OCI-LY3 (cell line): ENCODE measurements at regions not wholly inside any gene's neighbourhood (a gene's known extent, or its start where the extent isn't known, plus 50 kb on each side); places are given as distances from the start of the nearest gene placed in this dataset.

Experiments
- EZH2phosphoT487 ChIP-seq: fragments of 200-600 bp; shearing (Covaris generic); IDR thresholded peaks from 2 replicates; pipeline ENCODE4 v1.6.1; 2018; ENCODE audit warnings: antibody characterized with exemption, mixed run types, low read depth
- TF ChIP-seq, protein P1 (sequence below): fragments of 200-600, 300-600 bp; sonication (generic); IDR thresholded peaks from 2 replicates; pipeline ENCODE4 v1.5.1; 2014; ENCODE audit warnings: antibody characterized with exemption, low read length, low read depth

GRCh38 chrX:155694649-155695048 lies 81.9 kb upstream of the TMLHE start:
- TF ChIP-seq, protein P1, sequence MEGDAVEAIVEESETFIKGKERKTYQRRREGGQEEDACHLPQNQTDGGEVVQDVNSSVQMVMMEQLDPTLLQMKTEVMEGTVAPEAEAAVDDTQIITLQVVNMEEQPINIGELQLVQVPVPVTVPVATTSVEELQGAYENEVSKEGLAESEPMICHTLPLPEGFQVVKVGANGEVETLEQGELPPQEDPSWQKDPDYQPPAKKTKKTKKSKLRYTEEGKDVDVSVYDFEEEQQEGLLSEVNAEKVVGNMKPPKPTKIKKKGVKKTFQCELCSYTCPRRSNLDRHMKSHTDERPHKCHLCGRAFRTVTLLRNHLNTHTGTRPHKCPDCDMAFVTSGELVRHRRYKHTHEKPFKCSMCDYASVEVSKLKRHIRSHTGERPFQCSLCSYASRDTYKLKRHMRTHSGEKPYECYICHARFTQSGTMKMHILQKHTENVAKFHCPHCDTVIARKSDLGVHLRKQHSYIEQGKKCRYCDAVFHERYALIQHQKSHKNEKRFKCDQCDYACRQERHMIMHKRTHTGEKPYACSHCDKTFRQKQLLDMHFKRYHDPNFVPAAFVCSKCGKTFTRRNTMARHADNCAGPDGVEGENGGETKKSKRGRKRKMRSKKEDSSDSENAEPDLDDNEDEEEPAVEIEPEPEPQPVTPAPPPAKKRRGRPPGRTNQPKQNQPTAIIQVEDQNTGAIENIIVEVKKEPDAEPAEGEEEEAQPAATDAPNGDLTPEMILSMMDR, result no peak
- TF ChIP-seq EZH2phosphoT487, result no peak
